ENCODE measurements at regions not wholly inside any gene's neighbourhood (a gene's known extent, or its start where the extent isn't known, plus 50 kb on each side); places are given as distances from the start of the nearest gene placed in this dataset.
A peak's percentile ranks its signal among the peaks of the same experiment; 100 is the strongest.
"Not testable (repeated sequence)": the region's sequence is repeated elsewhere in the genome, so short reads cannot be mapped to it uniquely, and the experiment has no call there.

- 68 to 88% methylated on average over 3 to 4 of the region's 4 CpGs for WGBS, 2 donors
- Histone ChIP-seq H3K27me3 (no peaks in the 10 kb centered on the region), H3K4me3 (no peak overlapping the region), H3K36me3 (no peaks in the 10 kb centered on the region), H3K27ac (peak overlapping the region in 1 of 4 donors; percentile 46), H3K9me3 (no peaks in the 10 kb centered on the region), H3K4me1 (peaks cover 0 to 29% (median 3%) of the 10 kb centered on the region in 3 donors)
- intact Hi-C loops (cut with DNase I): no loop called here
- DNase-seq: no peak
- no peak for TF ChIP-seq CTCF (IDR thresholded peaks at IDR 0.05)
- TF ChIP-seq POLR2A (IDR thresholded peaks at IDR 0.05): no peak
Measured at GRCh38 chr15:93941697-93942096, 289.7 kb upstream of the MCTP2 start.

DNA sequence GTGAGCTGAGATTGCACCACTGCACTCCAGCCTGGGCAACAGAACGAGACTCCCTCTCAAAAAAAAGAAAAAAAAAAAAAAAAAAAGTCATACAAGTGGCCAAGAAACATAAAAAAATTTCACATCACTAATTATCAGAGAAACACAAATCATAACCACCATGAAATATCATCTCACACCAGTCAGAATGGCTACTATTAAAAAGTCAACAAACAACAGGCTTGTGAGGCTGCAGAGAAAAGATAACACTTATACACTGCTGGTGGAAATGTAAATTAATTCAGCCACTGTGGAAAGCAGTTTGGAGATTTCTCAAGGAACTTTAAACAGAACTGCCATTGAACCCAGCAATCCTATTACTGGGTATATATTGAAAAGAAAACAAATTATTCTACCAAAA, 291.1 kb upstream of the MCTP2 start:
- intact Hi-C loops (cut with DNase I): no loop called here
- no peak for DNase-seq
- Histone ChIP-seq H3K9me3 (no peaks in the 10 kb centered on the region), H3K27me3 (no peaks in the 10 kb centered on the region), H3K36me3 (no peaks in the 10 kb centered on the region), H3K4me1 (peaks cover 0 to 29% (median 3%) of the 10 kb centered on the region in 3 donors), H3K27ac (no peak overlapping the region), H3K4me3 (no peak overlapping the region)
- TF ChIP-seq CTCF (IDR thresholded peaks at IDR 0.05) (no peak), POLR2A (IDR thresholded peaks at IDR 0.05) (no peak)
- 40 to 86% methylated on average over 1 of the region's 1 CpG for WGBS, 2 donors

DNA sequence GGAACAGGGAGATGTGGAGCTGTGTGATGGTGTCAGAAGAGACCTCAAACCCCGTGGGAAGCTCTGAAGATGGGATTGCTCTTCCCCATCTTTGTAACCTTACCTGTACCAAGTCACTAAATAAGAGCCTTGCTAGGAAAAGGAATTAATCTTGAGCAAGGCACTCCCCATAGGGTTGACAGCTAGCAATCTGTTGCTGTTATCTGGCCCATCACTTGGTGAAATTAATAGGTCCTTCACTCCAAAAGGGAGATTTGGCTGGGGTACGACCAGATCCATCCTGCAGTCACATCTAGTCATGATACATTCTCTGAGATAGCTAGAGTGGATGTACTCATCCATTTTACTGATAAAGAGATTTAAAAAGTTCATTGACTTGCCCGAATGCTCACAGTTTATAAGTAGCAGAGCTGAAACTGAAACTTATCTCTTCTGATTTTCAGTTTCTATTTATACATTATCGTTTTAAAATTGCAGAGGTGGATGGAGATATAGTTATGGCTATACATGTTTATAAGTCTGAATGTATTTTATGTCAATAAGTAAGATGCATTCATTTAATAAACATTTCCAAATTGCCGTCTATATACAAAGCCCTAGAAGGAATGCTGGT, 299.1 kb upstream of the MCTP2 start:
- TF ChIP-seq POLR2A (IDR thresholded peaks at IDR 0.05): no peak
- TF ChIP-seq CTCF (IDR thresholded peaks at IDR 0.05): no peak
- WGBS, 2 donors: 65 to 83% methylated on average over 5 of the region's 5 CpGs
- Histone ChIP-seq H3K27ac (no peak overlapping the region), H3K27me3 (no peaks in the 10 kb centered on the region), H3K4me1 (peaks cover 0 to 11% (median 3%) of the 10 kb centered on the region in 3 donors), H3K36me3 (no peaks in the 10 kb centered on the region), H3K4me3 (no peak overlapping the region), H3K9me3 (no peaks in the 10 kb centered on the region)
- DNase-seq: no peak
- intact Hi-C loops (cut with DNase I): no loop called here

DNA sequence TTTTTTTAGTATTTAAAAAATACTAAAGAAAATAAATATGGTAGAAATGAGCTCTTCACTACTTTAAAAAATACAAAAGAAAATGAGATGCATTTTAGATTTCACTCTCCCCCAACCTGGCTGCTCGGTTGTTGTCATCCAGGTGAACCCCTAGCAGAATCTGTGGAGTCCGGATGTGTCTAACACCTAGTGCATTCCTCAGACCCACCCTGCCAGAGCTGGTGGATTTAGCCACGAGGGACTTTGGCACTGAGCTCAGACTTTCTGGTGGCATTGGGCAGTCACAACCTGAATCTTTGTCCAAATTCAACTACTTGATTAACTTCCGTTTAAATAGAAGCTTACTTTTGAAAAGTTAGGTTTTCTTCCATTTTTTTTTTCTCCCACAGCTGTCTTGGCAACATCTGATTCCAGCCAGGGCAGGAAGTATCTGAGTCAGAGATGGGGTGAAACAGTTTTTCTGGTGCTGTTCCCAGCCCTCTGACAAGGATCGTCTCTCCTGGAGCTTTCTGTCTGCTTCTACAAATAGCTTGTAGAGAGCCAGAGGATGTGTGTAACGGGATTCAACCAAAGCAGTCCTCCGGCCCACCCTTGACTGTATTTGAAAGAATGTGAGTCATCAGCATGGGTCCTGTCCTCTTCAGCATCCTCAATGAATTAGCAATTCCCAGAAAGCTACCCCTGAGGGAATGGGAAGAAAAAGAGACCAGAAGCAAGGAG, 301.8 kb upstream of the MCTP2 start:
- Histone ChIP-seq H3K36me3 (no peaks in the 10 kb centered on the region), H3K4me3 (no peak overlapping the region), H3K27ac (peak overlapping the region in 2 of 4 donors; percentile 34 to 46), H3K9me3 (no peaks in the 10 kb centered on the region), H3K27me3 (no peaks in the 10 kb centered on the region), H3K4me1 (peaks cover 0 to 11% (median 3%) of the 10 kb centered on the region in 3 donors)
- intact Hi-C loops (cut with DNase I): no loop called here
- WGBS, 2 donors: 21 to 24% methylated on average over 6 to 7 of the region's 7 CpGs
- TF ChIP-seq CTCF (IDR thresholded peaks at IDR 0.05) (no peak), POLR2A (IDR thresholded peaks at IDR 0.05) (no peak)
- no peak for DNase-seq

GRCh38 chr15:93920204-93920603, 311.2 kb upstream of the MCTP2 start:
- no peak for TF ChIP-seq CTCF (IDR thresholded peaks at IDR 0.05)
- DNase-seq: no peak
- no peaks in the 10 kb centered on the region for H3K4me1 ChIP-seq
- WGBS, 2 donors: 76 to 77% methylated on average over 4 of the region's 4 CpGs
- H3K36me3 ChIP-seq: no peaks in the 10 kb centered on the region
- intact Hi-C loops (cut with DNase I): no loop called here
- H3K9me3 ChIP-seq: no peaks in the 10 kb centered on the region
- H3K27ac ChIP-seq: no peak overlapping the region
- no peaks in the 10 kb centered on the region for H3K27me3 ChIP-seq
- no peak overlapping the region for H3K4me3 ChIP-seq

- 78 to 82% methylated on average over 2 of the region's 2 CpGs for WGBS, 2 donors
- DNase-seq: not testable (repeated sequence)
Measured at GRCh38 chr15:93918801-93919200, 312.6 kb upstream of the MCTP2 start.

More at GRCh38 chr15:93918801-93919200, 312.6 kb upstream of the MCTP2 start:
- H3K27me3 ChIP-seq; H3K36me3 ChIP-seq; H3K9me3 ChIP-seq; H3K4me1 ChIP-seq; intact Hi-C loops (cut with DNase I); H3K4me3 ChIP-seq; H3K27ac ChIP-seq: not testable (repeated sequence)
